ENCODE measurements at regions not wholly inside any gene's neighbourhood (a gene's known extent, or its start where the extent isn't known, plus 50 kb on each side); places are given as distances from the start of the nearest gene placed in this dataset.
"Not testable (repeated sequence)": the region's sequence is repeated elsewhere in the genome, so short reads cannot be mapped to it uniquely, and the experiment has no call there.

GRCh38 chr1:176396604-176397395 lies 66.2 kb upstream of the PAPPA2 start:
- H3K4me1 Mint-ChIP-seq (ENCODE audit: low read depth); H3K27me3 Mint-ChIP-seq (ENCODE audit: low read depth); H3K36me3 Mint-ChIP-seq (ENCODE audit: low read depth); DNase-seq (ENCODE audit: low spot score); H3K27ac Mint-ChIP-seq; H3K4me3 Mint-ChIP-seq; H3K9me3 Mint-ChIP-seq: not testable (repeated sequence)

- no peaks in the 10 kb centered on the region for H3K36me3 Mint-ChIP-seq (ENCODE audit: low read depth)
- no peaks in the 10 kb centered on the region for H3K9me3 Mint-ChIP-seq
- H3K27ac Mint-ChIP-seq, result no peak overlapping the region
- no peak for DNase-seq (ENCODE audit: low spot score)
- no peak overlapping the region for H3K4me3 Mint-ChIP-seq
- H3K4me1 Mint-ChIP-seq (ENCODE audit: low read depth), result no peaks in the 10 kb centered on the region
- no peaks in the 10 kb centered on the region for H3K27me3 Mint-ChIP-seq (ENCODE audit: low read depth)
Observed at GRCh38 chr1:176391621-176392020, 71.4 kb upstream of the PAPPA2 start.

GRCh38 chr1:176384841-176385240 lies 78.1 kb upstream of the PAPPA2 start:
- H3K36me3 Mint-ChIP-seq (ENCODE audit: low read depth), result no peaks in the 10 kb centered on the region
- no peak for DNase-seq (ENCODE audit: low spot score)
- H3K4me3 Mint-ChIP-seq, result no peak overlapping the region
- H3K27ac Mint-ChIP-seq, result no peak overlapping the region
- H3K9me3 Mint-ChIP-seq, result no peaks in the 10 kb centered on the region
- no peaks in the 10 kb centered on the region for H3K27me3 Mint-ChIP-seq (ENCODE audit: low read depth)
- H3K4me1 Mint-ChIP-seq (ENCODE audit: low read depth), result no peaks in the 10 kb centered on the region

- no peak for DNase-seq (ENCODE audit: low spot score)
- no peaks in the 10 kb centered on the region for H3K4me1 Mint-ChIP-seq (ENCODE audit: low read depth)
Observed at GRCh38 chr1:176382163-176382562, 80.8 kb upstream of the PAPPA2 start.

GRCh38 chr1:176379626-176380339 lies 83.2 kb upstream of the PAPPA2 start:
- no peak for DNase-seq (ENCODE audit: low spot score)
- no peak overlapping the region for H3K4me3 Mint-ChIP-seq
- no peaks in the 10 kb centered on the region for H3K4me1 Mint-ChIP-seq (ENCODE audit: low read depth)
- H3K27me3 Mint-ChIP-seq (ENCODE audit: low read depth), result no peaks in the 10 kb centered on the region
- no peaks in the 10 kb centered on the region for H3K36me3 Mint-ChIP-seq (ENCODE audit: low read depth)
- H3K9me3 Mint-ChIP-seq, result no peaks in the 10 kb centered on the region
- no peak overlapping the region for H3K27ac Mint-ChIP-seq

More at GRCh38 chr1:176382163-176382562, 80.8 kb upstream of the PAPPA2 start:
- Mint-ChIP-seq H3K27me3 (ENCODE audit: low read depth) (no peaks in the 10 kb centered on the region), H3K4me3 (no peak overlapping the region), H3K27ac (no peak overlapping the region), H3K9me3 (no peaks in the 10 kb centered on the region), H3K36me3 (ENCODE audit: low read depth) (no peaks in the 10 kb centered on the region)

- peak; percentile 26 for DNase-seq (ENCODE audit: low spot score)
- Mint-ChIP-seq H3K4me3 (no peak overlapping the region), H3K9me3 (no peaks in the 10 kb centered on the region), H3K36me3 (ENCODE audit: low read depth) (no peaks in the 10 kb centered on the region), H3K4me1 (ENCODE audit: low read depth) (no peaks in the 10 kb centered on the region), H3K27me3 (ENCODE audit: low read depth) (no peaks in the 10 kb centered on the region), H3K27ac (no peak overlapping the region)
Observed at GRCh38 chr1:176374967-176375569, 87.9 kb upstream of the PAPPA2 start.

GRCh38 chr1:176364236-176364905 lies 98.6 kb upstream of the PAPPA2 start:
- Mint-ChIP-seq H3K27ac (no peak overlapping the region), H3K27me3 (ENCODE audit: low read depth) (no peaks in the 10 kb centered on the region), H3K4me3 (no peak overlapping the region), H3K9me3 (no peaks in the 10 kb centered on the region), H3K36me3 (ENCODE audit: low read depth) (no peaks in the 10 kb centered on the region), H3K4me1 (ENCODE audit: low read depth) (no peaks in the 10 kb centered on the region)
- no peak for DNase-seq (ENCODE audit: low spot score)

GRCh38 chr1:176349135-176349715 lies 113.8 kb upstream of the PAPPA2 start:
- H3K4me1 Mint-ChIP-seq (ENCODE audit: low read depth); H3K4me3 Mint-ChIP-seq; H3K27ac Mint-ChIP-seq; H3K36me3 Mint-ChIP-seq (ENCODE audit: low read depth); H3K27me3 Mint-ChIP-seq (ENCODE audit: low read depth); DNase-seq (ENCODE audit: low spot score): not testable (repeated sequence)
- H3K9me3 Mint-ChIP-seq, result peaks cover 12% of the 10 kb centered on the region

- Mint-ChIP-seq H3K4me3 (no peak overlapping the region), H3K27ac (no peak overlapping the region), H3K27me3 (ENCODE audit: low read depth) (no peaks in the 10 kb centered on the region), H3K4me1 (ENCODE audit: low read depth) (no peaks in the 10 kb centered on the region), H3K36me3 (ENCODE audit: low read depth) (no peaks in the 10 kb centered on the region), H3K9me3 (peaks cover 17% of the 10 kb centered on the region)
- no peak for DNase-seq (ENCODE audit: low spot score)
Observed at GRCh38 chr1:176341656-176342055, 121.3 kb upstream of the PAPPA2 start.

- Mint-ChIP-seq H3K27ac (no peak overlapping the region), H3K27me3 (ENCODE audit: low read depth) (no peaks in the 10 kb centered on the region), H3K9me3 (peaks cover 2% of the 10 kb centered on the region), H3K36me3 (ENCODE audit: low read depth) (no peaks in the 10 kb centered on the region), H3K4me1 (ENCODE audit: low read depth) (no peaks in the 10 kb centered on the region), H3K4me3 (no peak overlapping the region)
- no peak for DNase-seq (ENCODE audit: low spot score)
Observed at GRCh38 chr1:176338877-176339276, 124.1 kb upstream of the PAPPA2 start.

- Mint-ChIP-seq H3K27me3 (ENCODE audit: low read depth) (no peaks in the 10 kb centered on the region), H3K9me3 (no peaks in the 10 kb centered on the region), H3K36me3 (ENCODE audit: low read depth) (no peaks in the 10 kb centered on the region), H3K4me1 (ENCODE audit: low read depth) (no peaks in the 10 kb centered on the region), H3K27ac (no peak overlapping the region), H3K4me3 (no peak overlapping the region)
- DNase-seq (ENCODE audit: low spot score), result no peak
Observed at GRCh38 chr1:176330782-176331181, 123.7 kb upstream of the COP1 start.

GRCh38 chr1:176325664-176326063 lies 118.6 kb upstream of the COP1 start:
- Mint-ChIP-seq H3K36me3 (ENCODE audit: low read depth) (no peaks in the 10 kb centered on the region), H3K4me1 (ENCODE audit: low read depth) (no peaks in the 10 kb centered on the region), H3K9me3 (no peaks in the 10 kb centered on the region), H3K27ac (no peak overlapping the region), H3K27me3 (ENCODE audit: low read depth) (no peaks in the 10 kb centered on the region), H3K4me3 (no peak overlapping the region)
- DNase-seq (ENCODE audit: low spot score), result no peak

- no peak for DNase-seq (ENCODE audit: low spot score)
- no peaks in the 10 kb centered on the region for H3K4me1 Mint-ChIP-seq (ENCODE audit: low read depth)
- no peaks in the 10 kb centered on the region for H3K36me3 Mint-ChIP-seq (ENCODE audit: low read depth)
- no peak overlapping the region for H3K4me3 Mint-ChIP-seq
- H3K9me3 Mint-ChIP-seq, result no peaks in the 10 kb centered on the region
- no peak overlapping the region for H3K27ac Mint-ChIP-seq
- H3K27me3 Mint-ChIP-seq (ENCODE audit: low read depth), result no peaks in the 10 kb centered on the region
Observed at GRCh38 chr1:176323472-176323871, 116.4 kb upstream of the COP1 start.
